HepG2 (cell line): ENCODE measurements at regions not wholly inside any gene's neighbourhood (a gene's known extent, or its start where the extent isn't known, plus 50 kb on each side); places are given as distances from the start of the nearest gene placed in this dataset.

Experiments
- ATAC-seq: fragments of 200-7000 bp; cut with Tn5 transposase; 3 replicates; pipeline ENCODE4 v1.9.1; 2020; ENCODE audit warnings: mild to moderate bottlenecking, moderate library complexity
- BruUV-seq: library from RNA; stranded (reverse); fragments of 400-500 nt; replicated peaks from 2 replicates; lab custom pipeline; 2021; lab: Mats Ljungman, UMichigan
- CTCF ChIA-PET: fragments of 300-600 bp; formaldehyde crosslinking; extraction: SDS; loops from one replicate; lab custom pipeline; 2021; ENCODE audit warnings: low total read pairs, inconsistent platforms, low intra/inter-chr PET ratio; lab: Yijun Ruan, JAX
- POLR2A ChIA-PET: fragments of 350-600 bp; sonication (Branson Sonifier 250); formaldehyde crosslinking; loops from one replicate; lab custom pipeline; 2020; ENCODE audit warnings: antibody characterized with exemption, inconsistent platforms; lab: Yijun Ruan, JAX
- DNase-seq: peaks from one replicate; pipeline ENCODE4 v3.0.0-alpha.2; 2015; ENCODE audit warnings: low spot score
- FAIRE-seq: peaks from 3 replicates; lab custom pipeline; 2011; peaks lifted over from hg19 to GRCh38; lab: Jason Lieb, UNC
- H2AFZ ChIP-seq: one replicate; pipeline ENCODE4 v1.6.1; 2011; ENCODE audit warnings: low read length, inconsistent platforms
- H3K27ac ChIP-seq: fragments of 300-600 bp; 3 replicates; pipeline ENCODE4 v1.8.0; 2011; ENCODE audit warnings: mixed run types, mild to moderate bottlenecking, mixed read lengths, low read length, inconsistent platforms; ENCODE audit not compliant: insufficient read depth; ENCODE audit errors: extremely low read length
- H3K27me3 ChIP-seq, 2 experiments: fragments of 200-600 bp in 1 of 2; 2 replicates in 1 of 2; 3 replicates in 1 of 2; pipeline versions ENCODE4 v1.6.0 to v1.8.0; 2011; ENCODE audit warnings: low read length in 2 of 2, mild to moderate bottlenecking in 2 of 2, moderate library complexity in 2 of 2, inconsistent platforms in 1 of 2; ENCODE audit not compliant: insufficient read depth in 2 of 2, control insufficient read depth in 1 of 2
- H3K36me3 ChIP-seq, 2 experiments: fragments of 200-600 bp in 1 of 2; replicated peaks in 1 of 2; 2 replicates in 1 of 2; 3 replicates in 1 of 2; pipeline versions ENCODE4 v1.5.1 to v1.8.0; 2011; ENCODE audit warnings: low read length in 2 of 2, inconsistent platforms in 1 of 2; ENCODE audit not compliant: insufficient read depth in 2 of 2, control insufficient read depth in 1 of 2
- H3K4me1 ChIP-seq: 2 replicates; pipeline ENCODE4 v1.5.1; 2012; ENCODE audit warnings: low read length, inconsistent platforms; ENCODE audit not compliant: insufficient read depth
- H3K4me2 ChIP-seq: 2 replicates; pipeline ENCODE4 v1.6.0; 2011; ENCODE audit warnings: low read depth, low read length, inconsistent platforms
- H3K4me3 ChIP-seq, 3 experiments: fragments of 200-600 bp in 1 of 3; sonication (generic), shearing (Covaris generic) in 1 of 3; replicated peaks in 1 of 3; 2 replicates each; pipeline ENCODE4 v1.5.1; 2011 to 2016; ENCODE audit warnings: low read length in 3 of 3, inconsistent platforms in 2 of 3, low read depth in 2 of 3, mild to moderate bottlenecking in 2 of 3, control low read depth in 1 of 3, mixed read lengths in 1 of 3; ENCODE audit not compliant: insufficient read depth in 1 of 3
- H3K79me2 ChIP-seq: one replicate; pipeline ENCODE4 v1.6.1; 2011; ENCODE audit warnings: low read length, inconsistent platforms; ENCODE audit not compliant: insufficient read depth
- H3K9ac ChIP-seq: 2 replicates; pipeline ENCODE4 v1.6.0; 2011; ENCODE audit warnings: mild to moderate bottlenecking, low read depth, low read length, inconsistent platforms; ENCODE audit not compliant: insufficient read depth
- H3K9me3 ChIP-seq: 2 replicates; pipeline ENCODE4 v1.5.1; 2012; ENCODE audit warnings: mild to moderate bottlenecking, low read length
- H4K20me1 ChIP-seq: 2 replicates; pipeline ENCODE4 v1.6.0; 2011; ENCODE audit warnings: inconsistent platforms, mild to moderate bottlenecking, low read length, moderate library complexity; ENCODE audit not compliant: insufficient read depth
- ETV5 ChIP-seq: IDR thresholded peaks from 2 replicates; pipeline ENCODE4 v1.6.1; 2018; ENCODE audit warnings: missing biosample characterization, missing genetic modification reagents, inconsistent platforms, borderline replicate concordance
- ONECUT2 ChIP-seq: sonication (generic); formaldehyde crosslinking; IDR thresholded peaks from 2 replicates; pipeline ENCODE4 v1.4.0; 2020; ENCODE audit warnings: missing genetic modification reagents
- ZNF543 ChIP-seq: sonication (generic); formaldehyde crosslinking; IDR thresholded peaks from 2 replicates; pipeline ENCODE4 v1.4.0; 2020; ENCODE audit warnings: mild to moderate bottlenecking, missing genetic modification reagents
- ZNF660 ChIP-seq: sonication (generic); formaldehyde crosslinking; IDR thresholded peaks from 2 replicates; pipeline ENCODE4 v1.5.1; 2020; ENCODE audit warnings: mild to moderate bottlenecking, low read depth, missing genetic modification reagents, borderline replicate concordance
- ZNF773 ChIP-seq: sonication (generic); formaldehyde crosslinking; IDR thresholded peaks from 2 replicates; pipeline ENCODE4 v1.4.0; 2020; ENCODE audit warnings: missing genetic modification reagents, borderline replicate concordance
- ZNF883 ChIP-seq: sonication (generic); formaldehyde crosslinking; IDR thresholded peaks from 2 replicates; pipeline ENCODE4 v1.5.1; 2020; ENCODE audit warnings: mild to moderate bottlenecking, missing genetic modification reagents; ENCODE audit errors: not compliant biosample characterization
- WGBS: methylation state at CpG from one replicate; pipeline ENCODE4 v1.1.6; 2017; ENCODE audit warnings: low lambda C conversion rate; 5-methylcytosine and 5-hydroxymethylcytosine counted together
- in situ Hi-C: cut with HindIII; loops from 2 replicates; pipeline ENCODE4 v1.10.0; 2017; ENCODE audit warnings: low pct_unique_long_range_greater_than_20kb; ENCODE audit not compliant: extremely low pct_ligation_motif_present
- intact Hi-C: fragments of 100-400 bp; cut with micrococcal nuclease; formaldehyde crosslinking; loops from one replicate; pipeline ENCODE4 v1.10.0; 2022; ENCODE audit not compliant: unreplicated experiment
- TF ChIP-seq, protein P1 (sequence below): sonication (generic); formaldehyde crosslinking; IDR thresholded peaks from 2 replicates; pipeline ENCODE4 v1.5.0; 2020; ENCODE audit warnings: mild to moderate bottlenecking, missing genetic modification reagents
- TF ChIP-seq, protein P2 (sequence below): sonication (generic); formaldehyde crosslinking; IDR thresholded peaks from 2 replicates; pipeline ENCODE4 v1.5.1; 2020; ENCODE audit warnings: mild to moderate bottlenecking, missing genetic modification reagents
- TF ChIP-seq, protein P3 (sequence below): IDR thresholded peaks from 2 replicates; pipeline ENCODE4 v1.6.1; 2016
- TF ChIP-seq, protein P4 (sequence below): IDR thresholded peaks from 2 replicates; pipeline ENCODE4 v1.6.1; 2016

DNA sequence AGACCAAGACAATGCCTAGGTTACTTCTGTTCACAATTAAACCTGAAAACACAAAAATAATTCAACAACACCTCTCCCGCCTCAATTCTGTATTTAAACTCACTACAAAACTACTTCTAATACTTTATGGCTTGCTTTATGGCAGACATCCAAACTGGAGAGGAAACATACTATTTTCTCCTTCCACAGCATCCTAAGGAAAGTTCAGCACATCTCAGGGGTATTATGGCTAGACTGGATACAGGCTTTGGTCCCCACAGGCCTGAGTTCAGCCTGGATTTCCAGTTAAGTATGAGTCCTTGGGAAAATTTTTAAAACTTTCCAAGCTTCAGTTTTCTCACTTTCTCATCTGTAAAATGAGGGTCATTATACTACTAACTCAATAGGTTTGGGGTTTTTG is 480.2 kb downstream of the CAAP1 start (continued):
- no peak for TF ChIP-seq ZNF883

DNA sequence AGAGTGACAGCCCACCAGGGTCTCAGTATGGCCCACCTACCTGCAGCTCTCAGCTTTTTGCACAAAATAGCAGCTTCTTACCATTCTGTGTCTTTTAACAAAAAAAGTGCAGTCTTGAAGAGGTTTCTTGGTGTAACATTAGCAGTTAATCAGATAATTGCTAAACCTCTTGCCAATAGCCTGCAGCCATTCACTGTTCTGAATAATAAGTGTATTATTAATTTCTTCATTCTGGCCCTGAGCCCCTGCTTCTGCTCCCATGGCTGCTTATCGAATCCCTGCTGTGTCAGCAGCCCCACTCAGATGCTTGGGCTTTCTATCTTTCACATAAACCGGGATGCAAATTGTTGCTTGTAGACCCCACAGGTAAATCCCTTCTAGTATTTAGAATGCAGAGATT is 485.9 kb downstream of the CAAP1 start:
- POLR2A ChIA-PET = no interaction called here
- TF ChIP-seq ONECUT2 (CRISPR knock-in tag) (no peak), ZNF660 (CRISPR knock-in tag) (no peak)
- Histone ChIP-seq H3K27me3 (no peaks in the 10 kb centered on the region), H4K20me1 (no peaks in the 10 kb centered on the region), H3K9ac (no peak overlapping the region), H2AFZ (no peak overlapping the region), H3K4me2 (no peak overlapping the region), H3K4me3 (no peak overlapping the region), H3K9me3 (no peaks in the 10 kb centered on the region), H3K27ac (no peak overlapping the region), H3K79me2 (no peaks in the 10 kb centered on the region), H3K36me3 (no peaks in the 10 kb centered on the region), H3K4me1 (no peaks in the 10 kb centered on the region)
- CTCF ChIA-PET = no interaction called here
- no TSS peak for BruUV-seq
- intact Hi-C loops (no loop called here), in situ Hi-C loops (no loop called here)
- FAIRE-seq (no peak), ATAC-seq (no peak), DNase-seq (no peak)
- WGBS = 0% methylated on average over 2 of the region's 2 CpGs

DNA sequence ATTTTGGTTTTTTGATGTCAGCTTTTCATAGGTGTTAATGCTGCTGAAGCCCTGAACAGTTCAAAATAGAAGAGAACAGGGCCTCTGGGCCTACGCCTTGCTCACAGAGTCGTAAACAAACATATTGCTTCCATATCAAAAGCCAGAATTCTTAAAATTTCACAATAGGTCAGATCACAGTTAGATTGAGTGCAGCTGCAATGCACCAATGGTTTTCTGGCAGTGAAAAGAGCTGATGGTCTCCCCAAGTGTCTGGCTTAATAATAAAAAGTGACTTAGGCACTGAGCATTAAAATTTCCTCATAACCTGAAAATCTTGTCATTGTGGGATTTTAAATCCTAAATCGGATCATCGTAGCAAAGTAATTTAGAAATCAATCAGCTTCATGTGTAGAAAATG is 493.0 kb downstream of the CAAP1 start:
- under 1% methylated on average over 4 of the region's 4 CpGs for WGBS
- FAIRE-seq = no peak
- BruUV-seq = no TSS peak
- TF ChIP-seq ETV5 (CRISPR knock-in tag) = no peak
- TF ChIP-seq ZNF773 = no peak
- TF ChIP-seq, protein P1, sequence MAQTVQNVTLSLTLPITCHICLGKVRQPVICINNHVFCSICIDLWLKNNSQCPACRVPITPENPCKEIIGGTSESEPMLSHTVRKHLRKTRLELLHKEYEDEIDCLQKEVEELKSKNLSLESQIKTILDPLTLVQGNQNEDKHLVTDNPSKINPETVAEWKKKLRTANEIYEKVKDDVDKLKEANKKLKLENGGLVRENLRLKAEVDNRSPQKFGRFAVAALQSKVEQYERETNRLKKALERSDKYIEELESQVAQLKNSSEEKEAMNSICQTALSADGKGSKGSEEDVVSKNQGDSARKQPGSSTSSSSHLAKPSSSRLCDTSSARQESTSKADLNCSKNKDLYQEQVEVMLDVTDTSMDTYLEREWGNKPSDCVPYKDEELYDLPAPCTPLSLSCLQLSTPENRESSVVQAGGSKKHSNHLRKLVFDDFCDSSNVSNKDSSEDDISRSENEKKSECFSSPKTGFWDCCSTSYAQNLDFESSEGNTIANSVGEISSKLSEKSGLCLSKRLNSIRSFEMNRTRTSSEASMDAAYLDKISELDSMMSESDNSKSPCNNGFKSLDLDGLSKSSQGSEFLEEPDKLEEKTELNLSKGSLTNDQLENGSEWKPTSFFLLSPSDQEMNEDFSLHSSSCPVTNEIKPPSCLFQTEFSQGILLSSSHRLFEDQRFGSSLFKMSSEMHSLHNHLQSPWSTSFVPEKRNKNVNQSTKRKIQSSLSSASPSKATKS (CRISPR knock-in tag) = no peak
- TF ChIP-seq, protein P2, sequence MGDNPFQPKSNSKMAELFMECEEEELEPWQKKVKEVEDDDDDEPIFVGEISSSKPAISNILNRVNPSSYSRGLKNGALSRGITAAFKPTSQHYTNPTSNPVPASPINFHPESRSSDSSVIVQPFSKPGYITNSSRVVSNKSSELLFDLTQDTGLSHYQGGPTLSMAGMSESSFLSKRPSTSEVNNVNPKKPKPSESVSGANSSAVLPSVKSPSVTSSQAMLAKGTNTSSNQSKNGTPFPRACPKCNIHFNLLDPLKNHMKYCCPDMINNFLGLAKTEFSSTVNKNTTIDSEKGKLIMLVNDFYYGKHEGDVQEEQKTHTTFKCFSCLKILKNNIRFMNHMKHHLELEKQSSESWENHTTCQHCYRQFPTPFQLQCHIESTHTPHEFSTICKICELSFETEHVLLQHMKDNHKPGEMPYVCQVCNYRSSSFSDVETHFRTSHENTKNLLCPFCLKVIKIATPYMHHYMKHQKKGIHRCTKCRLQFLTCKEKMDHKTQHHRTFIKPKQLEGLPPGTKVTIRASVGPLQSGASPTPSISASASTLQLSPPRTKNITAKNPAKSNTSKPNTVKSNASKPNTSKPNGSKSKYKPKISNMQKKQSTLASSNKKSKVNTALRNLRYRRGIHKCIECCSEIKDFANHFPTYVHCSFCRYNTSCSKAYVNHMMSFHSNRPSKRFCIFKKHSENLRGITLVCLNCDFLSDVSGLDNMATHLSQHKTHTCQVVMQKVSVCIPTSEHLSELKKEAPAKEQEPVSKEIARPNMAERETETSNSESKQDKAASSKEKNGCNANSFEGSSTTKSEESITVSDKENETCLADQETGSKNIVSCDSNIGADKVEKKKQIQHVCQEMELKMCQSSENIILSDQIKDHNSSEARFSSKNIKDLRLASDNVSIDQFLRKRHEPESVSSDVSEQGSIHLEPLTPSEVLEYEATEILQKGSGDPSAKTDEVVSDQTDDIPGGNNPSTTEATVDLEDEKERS (CRISPR knock-in tag) = no peak
- TF ChIP-seq, protein P3, sequence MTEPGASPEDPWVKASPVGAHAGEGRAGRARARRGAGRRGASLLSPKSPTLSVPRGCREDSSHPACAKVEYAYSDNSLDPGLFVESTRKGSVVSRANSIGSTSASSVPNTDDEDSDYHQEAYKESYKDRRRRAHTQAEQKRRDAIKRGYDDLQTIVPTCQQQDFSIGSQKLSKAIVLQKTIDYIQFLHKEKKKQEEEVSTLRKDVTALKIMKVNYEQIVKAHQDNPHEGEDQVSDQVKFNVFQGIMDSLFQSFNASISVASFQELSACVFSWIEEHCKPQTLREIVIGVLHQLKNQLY (CRISPR knock-in tag) = no peak
- no peak for TF ChIP-seq ZNF543
- TF ChIP-seq, protein P4, sequence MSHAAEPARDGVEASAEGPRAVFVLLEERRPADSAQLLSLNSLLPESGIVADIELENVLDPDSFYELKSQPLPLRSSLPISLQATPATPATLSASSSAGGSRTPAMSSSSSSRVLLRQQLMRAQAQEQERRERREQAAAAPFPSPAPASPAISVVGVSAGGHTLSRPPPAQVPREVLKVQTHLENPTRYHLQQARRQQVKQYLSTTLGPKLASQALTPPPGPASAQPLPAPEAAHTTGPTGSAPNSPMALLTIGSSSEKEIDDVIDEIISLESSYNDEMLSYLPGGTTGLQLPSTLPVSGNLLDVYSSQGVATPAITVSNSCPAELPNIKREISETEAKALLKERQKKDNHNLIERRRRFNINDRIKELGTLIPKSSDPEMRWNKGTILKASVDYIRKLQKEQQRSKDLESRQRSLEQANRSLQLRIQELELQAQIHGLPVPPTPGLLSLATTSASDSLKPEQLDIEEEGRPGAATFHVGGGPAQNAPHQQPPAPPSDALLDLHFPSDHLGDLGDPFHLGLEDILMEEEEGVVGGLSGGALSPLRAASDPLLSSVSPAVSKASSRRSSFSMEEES (CRISPR knock-in tag) = no peak

More for the DNA sequence above, 493.0 kb downstream of the CAAP1 start:
- no peaks in the 10 kb centered on the region for H3K4me1 ChIP-seq
- no peak for ATAC-seq
- no peaks in the 10 kb centered on the region for H4K20me1 ChIP-seq
- H3K4me3 ChIP-seq = no peak overlapping the region
- H3K36me3 ChIP-seq = no peaks in the 10 kb centered on the region
- in situ Hi-C loops (no loop called here), intact Hi-C loops (no loop called here)
- no peaks in the 10 kb centered on the region for H3K27me3 ChIP-seq
- H3K4me2 ChIP-seq = no peak overlapping the region
- no peak for DNase-seq
- H2AFZ ChIP-seq = no peak overlapping the region
- ChIA-PET CTCF (no interaction called here), POLR2A (no interaction called here)
- no peaks in the 10 kb centered on the region for H3K79me2 ChIP-seq
- no peaks in the 10 kb centered on the region for H3K9me3 ChIP-seq
- H3K27ac ChIP-seq = no peak overlapping the region
- no peak overlapping the region for H3K9ac ChIP-seq
